Inflammatory macrophage (primary cell): ENCODE measurements at regions not wholly inside any gene's neighbourhood (a gene's known extent, or its start where the extent isn't known, plus 50 kb on each side); places are given as distances from the start of the nearest gene placed in this dataset.
"Not testable (repeated sequence)": the region's sequence is repeated elsewhere in the genome, so short reads cannot be mapped to it uniquely, and the experiment has no call there.

ENCODE experiments used
- DNase-seq, 2 donors: peaks; one replicate each; pipeline ENCODE4 v3.0.0-alpha.2; 2020 to 2022

DNA sequence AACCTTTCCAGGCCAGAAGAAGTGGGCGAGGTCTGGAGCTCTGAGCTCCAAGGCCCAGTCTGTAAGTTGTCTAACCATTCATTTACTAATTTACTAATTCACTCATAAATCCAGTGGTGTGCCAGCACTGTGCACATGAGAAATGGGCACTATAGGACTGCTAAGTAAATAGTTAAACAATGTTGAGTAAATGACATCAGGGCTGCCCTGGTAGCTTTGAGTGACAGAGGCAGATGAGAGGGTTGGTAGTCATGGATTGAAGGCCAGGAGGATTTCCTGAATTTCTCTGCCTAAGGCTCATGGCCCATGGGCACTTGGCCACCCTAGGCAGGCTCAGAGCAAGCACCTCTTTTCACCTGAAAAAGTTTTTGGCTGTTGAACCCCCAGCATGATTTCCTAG is 216.9 kb upstream of the RXFP2 start:
- no peak for DNase-seq

DNA sequence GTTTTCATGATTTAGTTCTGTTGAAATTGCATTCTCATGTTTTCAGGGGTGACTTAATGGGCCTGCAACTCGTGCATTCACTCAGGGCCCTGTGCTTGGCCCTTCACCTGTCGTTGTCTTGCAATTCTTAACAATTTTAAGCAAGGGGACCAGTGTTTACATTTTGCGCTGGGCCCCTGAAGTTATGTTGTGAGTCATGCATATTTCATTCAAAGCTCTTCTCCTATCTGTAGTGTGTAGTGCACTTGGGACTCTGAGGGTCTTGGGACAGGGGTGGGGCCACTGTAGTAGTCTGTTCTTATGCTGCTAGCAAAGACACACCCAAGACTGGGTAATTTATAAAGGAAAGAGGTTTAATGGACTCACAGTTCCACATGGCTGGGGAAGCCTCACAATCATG is 211.2 kb upstream of the RXFP2 start:
- DNase-seq: no peak

DNA sequence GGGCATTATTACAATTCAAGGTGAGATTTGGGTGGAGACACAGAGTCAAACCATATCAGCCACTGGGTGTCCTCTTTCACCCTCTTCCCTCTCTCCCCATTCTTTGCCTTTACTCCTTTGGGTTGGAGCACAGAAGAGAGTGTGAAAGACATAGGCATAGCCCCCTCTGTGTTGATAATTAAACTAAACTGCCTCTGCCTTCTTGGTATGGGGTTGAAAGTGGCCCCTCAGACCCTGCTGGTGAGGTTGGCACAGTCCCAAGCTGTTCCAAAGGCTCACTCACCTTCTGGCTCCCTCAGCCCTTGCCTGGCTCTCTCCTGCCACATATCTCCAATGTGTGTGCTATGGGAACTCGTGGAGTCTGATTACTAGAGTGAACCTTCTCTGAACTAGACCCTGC is 210.6 kb upstream of the RXFP2 start:
- DNase-seq: no peak

DNA sequence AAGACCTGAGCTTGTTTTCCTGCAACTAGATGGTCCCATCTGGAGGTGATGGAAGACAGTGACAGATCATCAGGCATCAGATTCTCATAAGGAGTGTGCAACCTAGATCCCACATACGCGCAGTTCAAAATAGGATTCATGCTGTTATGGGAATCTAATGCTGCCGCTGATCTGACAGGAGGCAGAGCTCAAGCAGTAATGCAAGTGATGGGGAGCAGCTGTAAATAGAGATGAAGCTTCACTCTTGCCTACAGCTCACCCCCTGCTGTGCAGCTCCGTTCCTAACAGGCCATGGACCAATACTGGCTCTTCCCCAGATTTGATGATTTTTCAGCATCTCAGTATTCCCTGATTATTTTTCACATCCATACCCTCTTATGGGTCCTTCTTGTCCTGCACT is 208.4 kb upstream of the RXFP2 start:
- no peak for DNase-seq

DNA sequence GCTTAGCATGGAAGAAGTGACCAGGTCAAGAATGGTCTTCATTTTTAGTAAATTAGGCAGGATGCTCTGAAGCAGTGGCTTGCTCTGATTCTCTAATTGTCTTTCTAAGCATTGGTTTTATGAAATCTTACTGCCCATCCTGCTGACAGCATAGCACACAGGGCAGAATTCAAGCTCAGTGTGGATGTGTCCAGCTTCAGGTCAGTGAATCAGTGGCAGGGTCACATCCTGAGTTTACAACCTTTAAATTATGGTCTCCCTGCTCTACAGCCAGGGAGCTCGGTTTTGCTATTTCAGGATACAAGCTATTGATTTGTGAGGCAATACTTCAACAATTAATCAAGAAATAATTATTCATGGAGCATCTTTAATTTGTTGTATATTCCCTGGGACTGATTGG is 202.3 kb upstream of the RXFP2 start:
- DNase-seq: no peak

DNA sequence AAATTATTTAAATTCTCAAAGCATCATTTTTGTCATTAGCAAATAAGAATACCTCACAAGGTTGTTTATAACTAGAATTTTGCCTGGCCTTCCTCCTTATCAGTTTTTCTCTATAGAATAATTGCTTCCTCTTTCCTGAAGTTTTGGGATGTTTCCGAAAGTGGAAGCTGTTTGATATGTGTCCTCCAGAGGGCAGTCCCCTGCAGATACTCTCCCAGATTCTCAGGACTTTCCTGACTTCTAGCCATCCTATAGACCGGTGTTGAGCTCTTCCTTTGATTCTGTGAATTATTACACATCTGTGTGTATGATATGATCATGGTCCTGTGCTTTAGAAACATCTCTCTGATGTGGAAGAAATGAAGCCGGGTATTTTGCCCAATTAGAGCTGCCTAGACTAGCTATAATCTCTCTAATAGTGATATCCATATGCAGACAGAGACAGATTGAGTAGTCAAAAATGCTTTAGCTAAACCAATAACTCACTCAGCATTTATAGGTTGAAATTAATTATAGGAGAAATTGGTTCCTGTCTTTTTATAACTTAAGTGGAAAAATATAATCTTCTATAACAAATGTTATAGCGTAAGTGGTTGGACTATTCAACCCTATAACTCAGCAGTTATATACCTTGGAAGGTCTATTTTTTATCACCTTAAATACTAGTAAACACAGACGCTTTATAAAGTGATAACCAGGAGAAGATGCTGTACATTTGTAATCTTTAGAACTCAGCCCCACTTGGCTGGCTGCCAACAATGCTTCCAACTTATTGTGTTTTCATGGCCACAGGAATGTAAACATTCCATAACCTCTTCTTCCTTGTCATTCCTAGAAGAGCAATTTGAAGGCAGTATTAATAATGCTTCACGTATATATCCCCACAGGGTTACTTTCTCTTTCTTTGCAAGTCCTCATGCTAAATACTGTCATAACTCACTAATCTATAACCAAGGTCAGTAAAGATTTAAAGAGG is 201.0 kb upstream of the RXFP2 start:
- peak; percentile 53 to 61 for DNase-seq

DNA sequence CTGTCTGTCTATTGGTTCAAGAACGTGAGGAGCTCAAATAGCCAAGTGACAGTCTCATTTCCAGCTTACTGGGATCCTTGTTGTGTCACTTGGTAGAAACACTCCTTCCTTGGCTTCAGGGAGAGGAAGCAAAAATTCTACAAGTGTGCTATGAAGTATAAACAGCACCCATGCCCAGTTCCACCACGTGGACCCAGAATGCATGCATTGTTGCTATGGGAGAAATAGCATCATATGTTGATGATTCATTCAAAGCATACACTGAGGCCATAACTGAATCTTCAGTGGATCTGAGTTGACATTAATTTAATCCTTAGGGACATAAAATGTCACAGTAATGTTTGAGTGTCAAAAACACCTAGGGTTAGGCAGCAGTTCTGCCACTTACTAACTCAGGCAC is 199.0 kb upstream of the RXFP2 start:
- DNase-seq: no peak

DNA sequence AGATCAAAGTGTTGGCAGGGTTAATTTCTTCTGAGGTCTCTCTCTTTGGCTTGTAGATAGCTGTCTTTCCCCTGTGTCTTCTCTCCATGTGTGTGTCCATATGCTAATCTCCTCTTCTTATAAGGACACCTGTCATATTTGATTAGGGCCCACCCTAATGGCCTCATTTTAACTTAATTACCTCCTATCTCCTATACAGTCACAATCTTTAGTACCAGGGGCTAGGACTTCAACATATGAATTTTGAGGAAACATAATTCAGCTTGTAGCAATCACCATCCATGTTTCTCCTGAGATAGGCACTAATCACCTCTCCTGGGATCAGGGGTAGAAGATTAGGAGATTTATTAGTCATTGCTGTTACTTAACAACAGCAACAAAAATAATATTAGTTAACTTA is 196.1 kb upstream of the RXFP2 start:
- no peak for DNase-seq

DNA sequence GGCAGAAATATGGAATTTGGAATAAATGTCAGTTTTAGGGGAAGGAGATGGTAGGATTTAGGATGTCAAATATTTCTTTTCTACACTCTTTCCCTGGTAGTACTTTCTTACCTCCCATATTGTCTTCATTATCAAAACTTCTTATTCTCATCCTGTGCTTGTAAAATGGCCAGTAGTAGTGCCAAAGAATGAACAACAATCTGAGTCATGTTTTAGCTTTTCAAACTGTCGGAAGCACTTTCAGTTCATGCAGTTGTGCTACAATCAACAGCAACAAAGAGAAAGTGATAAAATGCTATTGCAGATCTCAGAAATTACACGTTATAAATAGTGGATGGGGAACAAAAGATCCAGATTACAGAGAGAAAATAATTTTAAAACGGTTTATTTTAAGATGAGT is 193.7 kb upstream of the RXFP2 start:
- DNase-seq: no peak

DNA sequence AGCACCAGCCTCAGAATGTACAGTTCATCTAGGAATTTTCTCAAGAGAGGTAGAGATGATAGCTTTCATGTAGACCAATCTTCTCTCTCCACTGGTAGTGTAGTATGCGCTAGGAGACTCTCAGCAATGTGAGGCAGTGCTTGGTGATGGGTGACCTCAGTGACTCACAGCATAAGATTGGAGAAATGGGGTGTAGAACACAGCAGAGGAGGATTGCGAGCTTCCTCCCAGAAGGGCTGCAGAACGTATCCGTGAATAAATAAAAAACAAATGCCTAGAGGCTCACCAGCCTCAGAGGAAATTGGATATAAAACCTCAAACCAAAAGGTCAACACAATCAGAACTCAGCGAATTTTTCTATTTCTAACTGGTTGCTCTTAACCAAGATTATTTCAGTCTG is 182.9 kb upstream of the RXFP2 start:
- DNase-seq: no peak

DNA sequence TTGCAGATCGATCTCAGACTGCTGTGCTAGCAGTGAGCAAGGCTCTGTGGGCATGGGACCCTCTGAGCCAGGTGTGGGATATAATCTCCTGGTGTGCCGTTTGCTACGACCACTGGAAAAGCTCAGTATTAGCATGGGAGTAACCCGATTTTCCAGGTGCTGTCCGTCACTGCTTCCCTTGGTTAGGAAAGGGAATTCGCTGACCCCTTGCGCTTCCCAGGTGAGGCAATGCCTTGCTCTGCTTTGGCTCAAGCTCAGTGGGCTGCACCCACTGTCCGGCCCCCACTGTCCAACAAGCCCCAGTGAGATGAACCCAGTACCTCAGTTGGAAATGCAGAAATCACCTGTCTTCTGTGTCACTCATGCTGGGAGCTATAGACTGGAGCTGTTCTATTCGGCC is 155.1 kb upstream of the RXFP2 start:
- DNase-seq: not testable (repeated sequence)

DNA sequence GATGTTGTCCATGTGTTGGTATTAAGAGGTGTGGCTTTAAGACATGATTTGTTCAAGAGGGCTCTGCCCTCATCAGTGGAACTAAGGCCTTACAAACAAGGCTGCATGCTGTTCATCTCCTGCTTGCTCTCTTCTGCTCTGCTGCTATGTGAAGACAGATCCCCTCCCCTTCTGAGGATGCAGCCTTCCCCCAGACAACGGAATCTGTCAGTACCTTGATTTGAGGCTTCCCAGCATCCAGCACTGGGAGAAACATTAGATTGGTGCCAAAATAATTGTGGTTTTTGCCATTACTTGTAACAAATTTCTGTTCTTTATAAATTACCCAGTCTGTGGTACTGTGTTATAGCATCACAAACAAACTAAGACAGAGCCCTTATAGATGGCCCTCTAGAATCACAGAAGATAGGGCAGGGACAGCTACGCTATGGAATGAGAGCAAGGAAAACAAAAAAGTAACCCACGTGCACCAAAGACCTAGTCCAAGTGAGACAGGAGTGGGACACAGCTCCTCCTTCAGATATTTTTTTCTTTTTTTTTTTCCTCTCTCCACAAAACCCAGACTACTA is 151.5 kb upstream of the RXFP2 start:
- DNase-seq: no peak

DNA sequence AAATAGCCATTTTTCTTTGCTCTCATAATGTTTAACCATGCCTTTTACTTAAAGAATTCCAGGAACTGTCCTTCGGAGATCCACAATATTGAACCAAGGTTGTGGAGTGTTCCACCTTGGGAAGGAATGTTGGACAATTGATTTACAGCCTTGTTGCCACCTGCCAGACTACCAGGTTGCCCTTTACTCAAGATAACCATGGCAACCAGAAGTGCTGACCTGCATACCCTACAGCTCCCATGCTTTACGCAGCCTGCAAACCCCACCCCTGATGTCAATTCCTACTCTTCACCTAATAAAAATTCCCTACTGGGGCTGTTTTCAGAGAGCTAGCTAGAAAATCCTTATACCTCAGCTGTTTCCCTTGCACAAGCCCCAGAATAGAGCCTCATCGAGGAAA is 151.0 kb upstream of the RXFP2 start:
- no peak for DNase-seq

DNA sequence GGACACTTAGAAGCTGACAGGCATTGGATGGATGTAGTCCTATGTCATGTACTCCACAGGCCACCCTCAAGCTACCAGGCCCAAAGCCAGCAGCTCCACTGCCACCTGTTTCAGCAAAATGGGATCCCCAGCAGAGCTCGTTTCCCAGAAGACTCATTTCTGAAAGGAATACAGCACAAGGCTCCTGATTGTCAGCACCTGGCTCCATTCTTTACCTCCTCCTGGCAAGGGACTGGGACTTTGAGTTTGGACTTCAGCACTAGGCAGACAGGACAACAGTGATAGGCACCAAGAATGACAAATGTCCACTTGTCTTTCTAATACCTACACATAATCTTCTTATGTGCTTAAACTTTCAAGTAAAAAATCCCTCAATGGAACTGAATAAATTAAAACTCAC is 150.4 kb upstream of the RXFP2 start:
- DNase-seq: no peak

DNA sequence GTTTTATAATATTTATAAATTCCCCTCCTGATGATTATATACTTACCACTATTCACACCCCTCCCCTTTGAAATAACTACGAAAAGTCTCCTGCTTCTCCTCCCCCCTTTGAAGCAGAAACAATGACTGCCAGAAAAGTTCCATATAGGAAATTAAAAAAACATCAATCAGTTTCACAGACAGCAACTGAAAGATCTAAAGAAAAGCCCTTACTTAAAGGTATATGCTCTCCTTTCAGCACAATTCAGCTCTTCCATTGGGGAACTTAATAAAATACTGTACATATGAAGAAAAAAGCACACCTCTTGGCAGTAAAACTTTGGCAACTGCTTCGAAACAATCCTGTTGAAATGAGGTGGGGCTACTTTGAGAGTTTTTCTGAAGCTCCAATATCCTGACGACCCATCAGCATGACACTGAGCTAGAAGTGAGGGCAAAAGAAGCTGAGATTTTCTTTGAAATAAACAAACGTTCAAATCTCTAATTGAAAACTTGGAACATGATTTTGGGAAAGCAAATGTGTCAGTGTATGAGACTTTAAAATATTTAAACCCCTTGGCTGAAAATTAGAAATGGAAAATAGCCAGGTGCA is 147.6 kb upstream of the RXFP2 start:
- DNase-seq: no peak

DNA sequence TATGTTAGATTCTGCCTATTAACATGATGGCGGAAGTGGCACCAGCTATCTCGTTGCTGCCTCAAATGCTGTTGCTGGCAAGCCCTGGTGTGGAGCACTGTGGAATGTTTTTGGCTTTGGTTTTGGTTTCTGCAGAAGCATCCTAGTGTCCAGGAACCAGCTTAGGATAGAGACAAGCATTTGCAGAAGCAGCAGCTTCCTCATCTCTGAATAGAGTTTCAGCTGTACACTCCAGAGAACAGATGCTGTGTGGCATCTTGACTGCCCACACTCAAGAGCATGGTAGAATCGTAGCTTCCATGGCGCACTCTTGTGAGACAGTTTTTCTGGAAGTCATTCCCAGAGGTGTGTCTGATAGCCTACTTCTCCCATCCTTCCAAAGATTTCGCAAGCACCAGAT is 145.3 kb upstream of the RXFP2 start:
- DNase-seq: no peak

DNA sequence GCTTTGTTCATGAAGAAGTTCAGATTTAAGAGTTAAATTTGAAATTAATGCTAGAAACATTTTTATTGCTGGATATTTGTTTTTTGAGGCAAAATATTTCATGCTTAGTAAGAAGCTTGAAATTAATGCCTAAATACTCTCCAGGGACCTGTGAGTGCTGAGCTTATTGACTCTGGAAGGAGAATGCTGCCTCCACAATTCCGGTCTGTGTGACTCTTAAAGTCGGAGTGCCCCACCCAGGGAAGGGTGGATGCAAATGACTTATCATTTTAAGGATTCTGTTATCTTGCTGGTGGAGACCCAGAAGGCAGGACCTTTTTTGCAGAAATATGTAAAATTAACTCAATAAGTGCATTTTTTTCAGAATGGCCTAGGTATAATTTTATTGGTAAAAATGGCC is 143.8 kb upstream of the RXFP2 start:
- no peak for DNase-seq

DNA sequence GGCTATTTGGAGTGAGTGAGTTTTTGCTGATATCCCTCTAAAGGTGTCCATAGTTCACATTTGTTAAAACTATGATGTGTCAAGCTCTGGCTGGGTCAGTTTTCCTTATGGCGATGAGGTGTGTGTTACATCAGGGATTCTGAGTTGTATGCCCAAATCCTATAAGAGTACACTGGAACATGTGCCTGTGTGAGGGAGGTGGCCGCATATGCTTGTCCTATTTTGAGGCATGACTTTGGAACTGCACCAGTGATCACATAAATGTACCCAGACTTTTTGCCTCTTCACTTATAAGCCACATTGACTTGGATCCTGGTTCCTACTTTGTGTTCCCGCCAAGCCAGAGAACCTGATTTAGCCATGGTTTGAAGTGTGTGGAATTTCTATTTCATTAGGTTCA is 140.3 kb upstream of the RXFP2 start:
- DNase-seq: no peak

DNA sequence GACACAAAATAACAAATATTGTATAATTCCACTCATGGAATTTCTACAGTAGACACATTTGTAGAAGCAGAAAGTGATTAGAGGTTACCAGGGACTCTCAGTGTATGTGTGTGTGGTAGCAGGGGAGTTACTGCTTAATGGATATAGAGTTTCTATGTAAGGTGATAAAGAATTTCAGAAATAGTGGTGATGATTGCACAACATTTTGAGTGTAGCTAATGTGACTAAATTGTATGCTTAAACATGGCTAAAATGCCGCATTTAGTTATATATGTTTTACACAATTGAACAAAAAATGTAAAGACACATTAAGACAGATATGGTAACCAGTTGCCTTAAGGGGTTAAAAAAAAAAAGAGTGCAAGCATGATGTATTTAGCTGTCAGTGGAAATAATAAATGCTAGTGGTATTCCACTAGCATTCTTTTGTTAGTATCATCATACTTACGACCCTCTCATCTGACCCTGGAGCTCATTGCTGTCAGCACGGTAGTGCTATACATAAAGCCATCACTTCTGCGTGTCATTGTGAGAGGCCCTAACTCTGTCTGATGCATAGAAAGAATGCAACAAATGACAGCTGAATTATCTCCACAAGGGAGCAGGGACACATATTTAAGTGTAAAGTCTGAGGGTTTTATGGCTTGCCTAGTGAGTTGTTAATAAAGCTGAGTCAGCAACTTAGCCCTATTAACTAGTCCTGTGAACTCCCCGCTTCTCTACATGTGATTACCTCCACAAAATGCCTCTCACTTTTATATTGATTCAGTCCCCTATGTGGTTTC is 134.1 kb upstream of the RXFP2 start:
- no peak for DNase-seq

DNA sequence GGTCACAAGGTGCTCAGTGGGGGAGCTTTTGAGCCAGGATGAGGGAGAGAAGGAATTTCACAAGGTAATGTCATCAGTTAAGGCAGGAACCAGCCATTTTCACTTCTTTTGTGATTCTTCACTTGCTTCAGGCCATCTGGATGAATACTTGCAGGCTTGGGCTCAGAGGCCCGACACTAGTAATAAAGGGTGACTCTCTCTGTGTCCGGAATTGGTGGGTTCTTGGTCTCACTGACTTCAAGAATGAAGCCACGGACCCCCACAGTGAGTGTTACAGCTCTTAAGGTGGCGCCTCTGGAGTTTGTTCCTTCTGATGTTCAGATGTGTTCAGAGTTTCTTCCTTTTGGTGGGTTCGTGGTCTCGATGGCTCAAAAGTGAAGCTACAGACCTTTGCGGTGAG is 131.8 kb upstream of the RXFP2 start:
- DNase-seq: not testable (repeated sequence)

DNA sequence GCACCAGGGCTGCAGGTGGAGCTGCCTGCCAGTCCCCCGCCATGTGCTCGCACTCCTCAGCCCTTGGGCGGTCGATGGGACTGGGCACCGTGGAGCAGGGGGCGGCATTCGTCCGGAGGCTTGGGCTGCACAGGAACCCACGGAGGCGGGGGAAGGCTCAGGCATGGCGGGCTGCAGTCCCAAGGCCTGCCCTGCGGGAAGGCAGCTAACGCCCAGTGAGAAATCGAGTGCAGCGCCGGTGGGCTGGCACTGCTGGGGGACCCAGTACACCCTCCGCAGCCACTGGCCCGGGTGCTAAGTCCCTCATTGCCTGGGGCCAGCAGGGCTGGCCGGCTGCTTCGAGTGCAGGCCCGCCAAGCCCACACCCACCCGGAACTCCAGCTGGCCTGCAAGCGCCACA is 130.5 kb upstream of the RXFP2 start:
- not testable (repeated sequence) for DNase-seq

DNA sequence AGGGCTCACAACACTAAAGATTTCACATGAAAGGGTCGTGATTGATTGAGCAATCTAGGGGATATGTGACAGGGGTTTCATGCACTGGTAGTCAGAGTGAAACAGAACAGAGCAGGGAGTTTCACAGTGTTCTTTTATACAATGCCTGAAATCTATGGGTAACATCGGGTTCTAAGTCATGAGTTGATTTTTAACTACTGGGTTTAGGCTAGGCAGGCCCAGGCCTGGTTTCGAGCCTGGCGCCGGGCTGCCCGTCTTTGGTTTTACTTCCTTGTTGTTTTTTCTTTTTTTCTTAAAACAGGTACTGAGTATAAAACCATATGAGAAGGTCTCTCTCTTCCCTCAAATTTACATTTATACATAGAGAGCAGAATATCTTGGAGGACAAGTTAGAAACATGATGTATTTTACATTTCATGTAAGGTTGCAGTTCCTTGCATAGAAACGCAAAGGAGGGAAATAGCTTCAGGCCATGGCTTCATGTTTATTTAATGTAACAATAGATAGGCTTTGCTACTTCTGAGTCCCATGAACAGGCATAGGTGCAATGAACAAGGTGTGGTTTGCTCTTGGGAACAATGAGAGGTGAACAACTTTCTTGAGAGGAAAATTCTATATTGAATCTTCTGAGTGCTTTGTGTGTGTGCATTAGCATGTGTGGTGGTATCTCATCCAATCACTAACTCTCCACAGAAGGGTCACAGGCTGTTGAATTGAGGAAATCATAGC is 128.9 kb upstream of the RXFP2 start:
- DNase-seq: no peak

DNA sequence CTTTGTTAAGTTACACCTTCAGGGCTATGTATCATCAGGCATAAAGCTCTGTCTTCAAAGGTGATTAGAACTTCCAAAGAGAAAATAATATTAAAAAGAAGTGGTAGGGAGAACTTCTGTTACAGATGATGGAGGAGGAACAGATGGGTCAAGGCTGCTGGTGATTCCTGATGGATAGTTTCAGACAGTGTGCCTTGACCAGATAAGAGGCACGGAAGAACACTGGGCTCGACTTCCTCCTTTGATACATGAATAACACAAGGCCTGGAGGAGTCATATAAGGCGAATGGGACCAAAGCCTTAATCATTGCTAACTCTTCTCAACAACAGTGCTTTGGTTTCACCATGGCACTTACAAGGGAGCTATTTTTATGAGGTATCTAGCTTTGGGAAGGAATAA is 128.1 kb upstream of the RXFP2 start:
- DNase-seq: no peak
